ENCODE measurements at regions not wholly inside any gene's neighbourhood (a gene's known extent, or its start where the extent isn't known, plus 50 kb on each side); places are given as distances from the start of the nearest gene placed in this dataset.
"Not testable (repeated sequence)": the region's sequence is repeated elsewhere in the genome, so short reads cannot be mapped to it uniquely, and the experiment has no call there.

- not testable (repeated sequence) for TF ChIP-seq POLR2AphosphoS5, POLR2A (IDR thresholded peaks at IDR 0.05)
These were observed 421.7 kb downstream of the XYLT1 start for GRCh38 chr16:17049109-17049508.

Data from prostate gland (tissue), 1 donor.